Caco-2 (cell line): ENCODE measurements at regions not wholly inside any gene's neighbourhood (a gene's known extent, or its start where the extent isn't known, plus 50 kb on each side); places are given as distances from the start of the nearest gene placed in this dataset.

Source experiments
- BruUV-seq: library from RNA; stranded (reverse); fragments of 400-500 nt; replicated peaks from 2 replicates; lab custom pipeline; 2021; lab: Mats Ljungman, UMichigan
- CTCF ChIA-PET: fragments of 300-600 bp; sonication (Branson Sonifier 250); formaldehyde crosslinking; loops from one replicate; lab custom pipeline; 2022; ENCODE audit warnings: antibody characterized with exemption; lab: Charles Lee
- POLR2A ChIA-PET: fragments of 300-600 bp; sonication (Branson Sonifier 250); formaldehyde crosslinking; loops from one replicate; lab custom pipeline; 2022; ENCODE audit warnings: antibody characterized with exemption; lab: Charles Lee
- DNase-seq, 2 experiments: peaks; one replicate each; pipeline versions ENCODE4 v3.0.0 to v3.0.0-alpha.2; 2020 to 2022
- H3K27me3 ChIP-seq: replicated peaks from 2 replicates; pipeline ENCODE4 v1.6.0; 2011; ENCODE audit warnings: low read length; ENCODE audit not compliant: control insufficient read depth, insufficient read depth
- H3K36me3 ChIP-seq: 2 replicates; pipeline ENCODE4 v1.5.1; 2011; ENCODE audit warnings: low read length; ENCODE audit not compliant: control insufficient read depth, insufficient read depth
- H3K4me1 ChIP-seq: fragments of 250-450 bp; sonication (Bioruptor Pico); 2 replicates; pipeline ENCODE4 v1.5.1; 2020; ENCODE audit warnings: mild to moderate bottlenecking
- H3K4me3 ChIP-seq: 2 replicates; pipeline ENCODE4 v1.5.1; 2011; ENCODE audit warnings: low read depth, mild to moderate bottlenecking, control low read depth, low read length
- H3K9me3 ChIP-seq: fragments of 250-450 bp; sonication (Bioruptor Pico); 2 replicates; pipeline ENCODE4 v1.5.1; 2020; ENCODE audit warnings: mild to moderate bottlenecking, moderate library complexity
- H3K27ac Mint-ChIP-seq: one replicate; pipeline ENCODE4 v1.8.0; 2022; ENCODE audit warnings: mixed read lengths; ENCODE audit not compliant: unreplicated experiment
- H3K27me3 Mint-ChIP-seq: one replicate; pipeline ENCODE4 v1.8.0; 2022; ENCODE audit warnings: mixed read lengths; ENCODE audit not compliant: insufficient read depth, unreplicated experiment
- H3K36me3 Mint-ChIP-seq: one replicate; pipeline ENCODE4 v1.8.0; 2022; ENCODE audit warnings: mild to moderate bottlenecking, mixed read lengths; ENCODE audit not compliant: insufficient read depth, unreplicated experiment
- H3K4me1 Mint-ChIP-seq: one replicate; pipeline ENCODE4 v1.8.0; 2022; ENCODE audit warnings: low read depth, mixed read lengths; ENCODE audit not compliant: unreplicated experiment
- H3K4me3 Mint-ChIP-seq: one replicate; pipeline ENCODE4 v1.8.0; 2022; ENCODE audit warnings: mild to moderate bottlenecking, moderate library complexity, mixed read lengths; ENCODE audit not compliant: unreplicated experiment
- H3K9me3 Mint-ChIP-seq: one replicate; pipeline ENCODE4 v1.8.0; 2022; ENCODE audit warnings: mixed read lengths; ENCODE audit not compliant: unreplicated experiment
- intact Hi-C: fragments of 100-400 bp; cut with micrococcal nuclease; formaldehyde crosslinking; loops from one replicate; pipeline ENCODE4 v1.10.0; 2022; ENCODE audit not compliant: unreplicated experiment
- TF ChIP-seq, protein P1 (sequence below), 2 experiments: fragments of 200-600 bp in 1 of 2; IDR thresholded peaks; 1 replicate in 1 of 2; 2 replicates in 1 of 2; pipeline versions ENCODE4 v1.5.1 to v1.8.0; 2011 to 2022; ENCODE audit warnings: antibody characterized with exemption in 1 of 2, control low read depth in 1 of 2, inconsistent platforms in 1 of 2, low read depth in 1 of 2, low read length in 1 of 2, mild to moderate bottlenecking in 1 of 2, moderate library complexity in 1 of 2; ENCODE audit not compliant: insufficient read depth in 1 of 2, severe bottlenecking in 1 of 2, unreplicated experiment in 1 of 2

GRCh38 chr5:82551840-82552385, 273.8 kb upstream of the RPS23 start:
- H3K4me3 ChIP-seq: no peak overlapping the region
- no peak overlapping the region for H3K27ac Mint-ChIP-seq
- no peak overlapping the region for H3K4me3 Mint-ChIP-seq
- DNase-seq: no peak
- no peaks in the 10 kb centered on the region for H3K27me3 Mint-ChIP-seq
- no peaks in the 10 kb centered on the region for H3K36me3 ChIP-seq
- ChIA-PET POLR2A (no interaction called here), CTCF (no interaction called here)
- no peaks in the 10 kb centered on the region for H3K4me1 Mint-ChIP-seq
- intact Hi-C loops: no loop called here
- H3K36me3 Mint-ChIP-seq: no peaks in the 10 kb centered on the region
- no peaks in the 10 kb centered on the region for H3K4me1 ChIP-seq
- no TSS peak for BruUV-seq
- H3K27me3 ChIP-seq: no peaks in the 10 kb centered on the region
- no peaks in the 10 kb centered on the region for H3K9me3 Mint-ChIP-seq
- no peaks in the 10 kb centered on the region; the same call in 1 of the 2 replicates for H3K9me3 ChIP-seq
- TF ChIP-seq, protein P1, sequence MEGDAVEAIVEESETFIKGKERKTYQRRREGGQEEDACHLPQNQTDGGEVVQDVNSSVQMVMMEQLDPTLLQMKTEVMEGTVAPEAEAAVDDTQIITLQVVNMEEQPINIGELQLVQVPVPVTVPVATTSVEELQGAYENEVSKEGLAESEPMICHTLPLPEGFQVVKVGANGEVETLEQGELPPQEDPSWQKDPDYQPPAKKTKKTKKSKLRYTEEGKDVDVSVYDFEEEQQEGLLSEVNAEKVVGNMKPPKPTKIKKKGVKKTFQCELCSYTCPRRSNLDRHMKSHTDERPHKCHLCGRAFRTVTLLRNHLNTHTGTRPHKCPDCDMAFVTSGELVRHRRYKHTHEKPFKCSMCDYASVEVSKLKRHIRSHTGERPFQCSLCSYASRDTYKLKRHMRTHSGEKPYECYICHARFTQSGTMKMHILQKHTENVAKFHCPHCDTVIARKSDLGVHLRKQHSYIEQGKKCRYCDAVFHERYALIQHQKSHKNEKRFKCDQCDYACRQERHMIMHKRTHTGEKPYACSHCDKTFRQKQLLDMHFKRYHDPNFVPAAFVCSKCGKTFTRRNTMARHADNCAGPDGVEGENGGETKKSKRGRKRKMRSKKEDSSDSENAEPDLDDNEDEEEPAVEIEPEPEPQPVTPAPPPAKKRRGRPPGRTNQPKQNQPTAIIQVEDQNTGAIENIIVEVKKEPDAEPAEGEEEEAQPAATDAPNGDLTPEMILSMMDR (IDR thresholded peaks at IDR 0.05; ENCODE audit: insufficient read depth in 1 of 2, low read depth in 1 of 2, low read length in 1 of 2, severe bottlenecking in 1 of 2, unreplicated experiment in 1 of 2): no peak

GRCh38 chr5:82551192-82551591, 273.0 kb upstream of the RPS23 start:
- intact Hi-C loops: no loop called here
- no peak overlapping the region for H3K4me3 ChIP-seq
- no peaks in the 10 kb centered on the region for H3K36me3 ChIP-seq
- Mint-ChIP-seq H3K4me3 (no peak overlapping the region), H3K27me3 (peaks cover 2% of the 10 kb centered on the region), H3K4me1 (no peaks in the 10 kb centered on the region), H3K9me3 (no peaks in the 10 kb centered on the region), H3K27ac (no peak overlapping the region), H3K36me3 (no peaks in the 10 kb centered on the region)
- H3K27me3 ChIP-seq: no peaks in the 10 kb centered on the region
- TF ChIP-seq, protein P1 (IDR thresholded peaks at IDR 0.05; ENCODE audit: insufficient read depth in 1 of 2, low read depth in 1 of 2, low read length in 1 of 2, severe bottlenecking in 1 of 2, unreplicated experiment in 1 of 2): no peak
- H3K4me1 ChIP-seq: no peaks in the 10 kb centered on the region
- POLR2A ChIA-PET: no interaction called here
- no peak for DNase-seq
- no peaks in the 10 kb centered on the region; the same call in 1 of the 2 replicates for H3K9me3 ChIP-seq
- CTCF ChIA-PET: no interaction called here
- BruUV-seq: no TSS peak

DNA sequence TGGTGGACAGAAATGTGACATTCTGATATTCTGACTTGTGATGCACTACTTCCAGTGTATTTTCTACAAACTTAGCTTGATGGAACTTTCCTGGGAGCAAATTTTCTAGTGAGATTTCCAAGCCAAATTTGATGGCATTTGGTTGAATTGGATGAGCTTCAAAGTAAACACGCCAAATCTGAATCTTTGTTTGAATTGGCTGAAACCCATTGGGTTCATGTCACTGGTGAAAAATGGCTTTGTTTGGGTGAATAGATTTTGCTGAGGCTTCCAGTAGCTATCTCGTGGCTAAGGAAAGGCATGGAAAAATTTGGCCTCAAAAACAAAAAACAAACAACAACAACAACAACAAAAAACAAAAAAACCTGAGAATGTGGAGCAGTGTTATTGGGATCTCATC, 271.1 kb upstream of the RPS23 start:
- intact Hi-C loops: no loop called here
- Mint-ChIP-seq H3K27ac (no peak overlapping the region), H3K27me3 (peaks cover 3% of the 10 kb centered on the region), H3K4me1 (no peaks in the 10 kb centered on the region), H3K9me3 (no peaks in the 10 kb centered on the region), H3K4me3 (no peak overlapping the region), H3K36me3 (no peaks in the 10 kb centered on the region)
- no peaks in the 10 kb centered on the region for H3K4me1 ChIP-seq
- no peaks in the 10 kb centered on the region; the same call in 1 of the 2 replicates for H3K9me3 ChIP-seq
- H3K4me3 ChIP-seq: no peak overlapping the region
- POLR2A ChIA-PET: no interaction called here
- no peaks in the 10 kb centered on the region for H3K36me3 ChIP-seq
- TF ChIP-seq, protein P1 (IDR thresholded peaks at IDR 0.05; ENCODE audit: insufficient read depth in 1 of 2, low read depth in 1 of 2, low read length in 1 of 2, severe bottlenecking in 1 of 2, unreplicated experiment in 1 of 2): no peak
- BruUV-seq: no TSS peak
- no peak for DNase-seq
- H3K27me3 ChIP-seq: no peaks in the 10 kb centered on the region
- CTCF ChIA-PET: no interaction called here
